H1 (cell line): ENCODE measurements at regions not wholly inside any gene's neighbourhood (a gene's known extent, or its start where the extent isn't known, plus 50 kb on each side); places are given as distances from the start of the nearest gene placed in this dataset.

Source experiments
- CTCF ChIA-PET: fragments of 300-600 bp; sonication (Branson Sonifier 250); formaldehyde crosslinking; loops from one replicate; lab custom pipeline; 2021; ENCODE audit not compliant: partially characterized antibody; lab: Charles Lee
- POLR2A ChIA-PET: fragments of 300-600 bp; sonication (Branson Sonifier 250); formaldehyde crosslinking; loops from one replicate; lab custom pipeline; 2021; ENCODE audit warnings: inconsistent platforms; ENCODE audit not compliant: partially characterized antibody; lab: Charles Lee
- DNase-seq, 2 experiments: peaks; one replicate each; pipeline versions ENCODE4 v3.0.0 to v3.0.0-alpha.2; 2010 to 2022; ENCODE audit warnings: low spot score in 2 of 2, low read depth in 1 of 2, mixed read lengths in 1 of 2
- FAIRE-seq: peaks from 2 replicates; lab custom pipeline; 2011; peaks lifted over from hg19 to GRCh38; lab: Jason Lieb, UNC
- H2AFZ ChIP-seq: 2 replicates; pipeline ENCODE4 v1.8.1; 2012; ENCODE audit warnings: low read length, inconsistent platforms
- H2AK5ac ChIP-seq: 2 replicates; pipeline ENCODE4 v1.6.1; 2013; ENCODE audit warnings: low read depth, low read length
- H2BK120ac ChIP-seq: replicated peaks from 2 replicates; pipeline ENCODE3; 2013; ENCODE audit warnings: low read depth, low read length, inconsistent platforms
- H2BK12ac ChIP-seq: 2 replicates; pipeline ENCODE4 v1.6.1; 2013; ENCODE audit warnings: low read depth, low read length
- H2BK15ac ChIP-seq: 2 replicates; pipeline ENCODE4 v1.6.1; 2013; ENCODE audit warnings: low read length
- H2BK20ac ChIP-seq: 2 replicates; pipeline ENCODE4 v1.6.1; 2013; ENCODE audit warnings: low read length
- H2BK5ac ChIP-seq: 2 replicates; pipeline ENCODE4 v1.6.1; 2013; ENCODE audit warnings: low read depth, low read length
- H3K14ac ChIP-seq: 2 replicates; pipeline ENCODE4 v1.6.1; 2013; ENCODE audit warnings: inconsistent platforms; ENCODE audit not compliant: insufficient read length
- H3K18ac ChIP-seq: 2 replicates; pipeline ENCODE4 v1.6.1; 2013; ENCODE audit warnings: low read length; ENCODE audit errors: extremely low read depth
- H3K23ac ChIP-seq: 2 replicates; pipeline ENCODE4 v1.6.1; 2013; ENCODE audit warnings: inconsistent platforms; ENCODE audit not compliant: insufficient read length
- H3K23me2 ChIP-seq: 2 replicates; pipeline ENCODE4 v1.6.1; 2013; ENCODE audit warnings: low read depth, low read length
- H3K27ac ChIP-seq: 2 replicates; pipeline ENCODE4 v1.6.1; 2011; ENCODE audit warnings: low read depth, low read length, inconsistent platforms
- H3K27me3 ChIP-seq, 4 experiments: replicated peaks in 1 of 4; 1 replicate in 1 of 4; 2 replicates in 3 of 4; pipeline versions ENCODE4 v1.6.1 to v1.8.1; 2011 to 2013; ENCODE audit warnings: low read length in 3 of 4, mild to moderate bottlenecking in 3 of 4, inconsistent platforms in 2 of 4, mixed read lengths in 2 of 4, moderate library complexity in 1 of 4; ENCODE audit not compliant: control insufficient read depth in 3 of 4, insufficient read depth in 3 of 4; ENCODE audit errors: extremely low read depth in 1 of 4
- H3K36me3 ChIP-seq, 4 experiments: 2 replicates each; pipeline versions ENCODE4 v1.6.1 to v1.8.1; 2011 to 2013; ENCODE audit warnings: mild to moderate bottlenecking in 4 of 4, low read length in 3 of 4, moderate library complexity in 2 of 4, control low read depth in 1 of 4, inconsistent platforms in 1 of 4; ENCODE audit not compliant: insufficient read depth in 4 of 4, control insufficient read depth in 2 of 4
- H3K4ac ChIP-seq: replicated peaks from 2 replicates; pipeline ENCODE3; 2013; ENCODE audit warnings: low read length, low read depth, mixed read lengths, inconsistent platforms; ENCODE audit not compliant: insufficient read length
- H3K4me1 ChIP-seq, 4 experiments: replicated peaks in 1 of 4; 1 replicate in 1 of 4; 2 replicates in 3 of 4; pipeline versions ENCODE4 v1.6.1 to v1.8.1; 2011 to 2013; ENCODE audit warnings: low read length in 3 of 4, inconsistent platforms in 2 of 4, mixed read lengths in 1 of 4; ENCODE audit not compliant: insufficient read depth in 4 of 4, control insufficient read depth in 3 of 4
- H3K4me2 ChIP-seq, 2 experiments: 2 replicates each; pipeline versions ENCODE4 v1.6.1 to v1.8.1; 2011 to 2013; ENCODE audit warnings: low read depth in 2 of 2, low read length in 2 of 2, control low read depth in 1 of 2, inconsistent platforms in 1 of 2, mild to moderate bottlenecking in 1 of 2; ENCODE audit not compliant: insufficient read depth in 1 of 2
- H3K4me3 ChIP-seq, 4 experiments: fragments of 200-600, 300-600 bp in 1 of 4; sonication (generic), shearing (Covaris generic), sonication (Bioruptor Twin) in 1 of 4; 2 replicates each; pipeline versions ENCODE4 v1.5.1 to v1.8.1; 2011 to 2016; ENCODE audit warnings: low read length in 4 of 4, low read depth in 3 of 4, control low read depth in 2 of 4, inconsistent platforms in 2 of 4, mild to moderate bottlenecking in 2 of 4, mixed read lengths in 1 of 4, moderate library complexity in 1 of 4; ENCODE audit not compliant: insufficient read depth in 2 of 4; ENCODE audit errors: extremely low read depth in 1 of 4
- H3K56ac ChIP-seq: replicated peaks from 2 replicates; pipeline ENCODE3; 2013; ENCODE audit warnings: low read depth, mild to moderate bottlenecking, mixed read lengths, low read length, inconsistent platforms; ENCODE audit not compliant: insufficient read length
- H3K79me1 ChIP-seq: 2 replicates; pipeline ENCODE4 v1.6.1; 2013; ENCODE audit warnings: low read depth, low read length, control low read depth
- H3K79me2 ChIP-seq, 2 experiments: 2 replicates each; pipeline versions ENCODE4 v1.6.1 to v1.8.1; 2012 to 2013; ENCODE audit warnings: low read length in 2 of 2, mild to moderate bottlenecking in 2 of 2, inconsistent platforms in 1 of 2; ENCODE audit not compliant: insufficient read depth in 2 of 2, control insufficient read depth in 1 of 2
- H3K9ac ChIP-seq, 4 experiments: replicated peaks in 1 of 4; 1 replicate in 1 of 4; 2 replicates in 3 of 4; pipeline versions ENCODE4 v1.6.1 to v1.8.1; 2011 to 2013; ENCODE audit warnings: low read depth in 3 of 4, low read length in 3 of 4, control low read depth in 2 of 4, mild to moderate bottlenecking in 2 of 4, moderate library complexity in 2 of 4, inconsistent platforms in 1 of 4; ENCODE audit errors: extremely low read depth in 1 of 4
- H3K9me3 ChIP-seq, 2 experiments: 2 replicates each; pipeline versions ENCODE4 v1.6.1 to v1.8.1; 2012 to 2013; ENCODE audit warnings: mild to moderate bottlenecking in 2 of 2, moderate library complexity in 2 of 2, control low read depth in 1 of 2, inconsistent platforms in 1 of 2, low read depth in 1 of 2, low read length in 1 of 2, mixed read lengths in 1 of 2; ENCODE audit not compliant: insufficient read depth in 2 of 2
- H4K20me1 ChIP-seq, 2 experiments: replicated peaks in 1 of 2; 2 replicates each; pipeline versions ENCODE3 to v1.8.1; 2011 to 2013; ENCODE audit warnings: inconsistent platforms in 2 of 2, low read length in 2 of 2, mild to moderate bottlenecking in 1 of 2; ENCODE audit not compliant: insufficient read depth in 2 of 2, control insufficient read depth in 1 of 2
- H4K5ac ChIP-seq: 2 replicates; pipeline ENCODE4 v1.6.1; 2013; ENCODE audit warnings: low read length, low read depth, mixed read lengths, inconsistent platforms; ENCODE audit not compliant: insufficient read length
- H4K8ac ChIP-seq: 2 replicates; pipeline ENCODE4 v1.8.0; 2013; ENCODE audit warnings: mild to moderate bottlenecking, moderate library complexity, low read length, inconsistent platforms; ENCODE audit not compliant: insufficient read depth; ENCODE audit errors: extremely low read depth
- H4K91ac ChIP-seq: replicated peaks from 2 replicates; pipeline ENCODE3; 2013; ENCODE audit warnings: low read length, mixed read lengths, inconsistent platforms; ENCODE audit not compliant: insufficient read length
- POLR2A ChIP-seq, 2 experiments: IDR thresholded peaks; 1 replicate in 1 of 2; 2 replicates in 1 of 2; pipeline ENCODE4 v1.6.1; 2011; ENCODE audit warnings: low read depth in 2 of 2, low read length in 2 of 2, mild to moderate bottlenecking in 2 of 2; ENCODE audit errors: control extremely low read depth in 1 of 2
- RAD21 ChIP-seq, 2 experiments: IDR thresholded peaks in 1 of 2; conservative IDR thresholded peaks in 1 of 2; 2 replicates each; pipeline ENCODE4 v1.6.1; 2011; ENCODE audit warnings: low read depth in 2 of 2, low read length in 2 of 2, improper control_type of control experiment in 1 of 2, inconsistent platforms in 1 of 2, mild to moderate bottlenecking in 1 of 2, moderate library complexity in 1 of 2
- WGBS, 2 experiments: shearing (Covaris generic) in 1 of 2; methylation state at CpG; one replicate each; pipeline versions ENCODE4 v1.1.6 to v1.1.7; 2013 to 2015; ENCODE audit warnings: low lambda C conversion rate in 2 of 2, mixed read lengths in 2 of 2, inconsistent platforms in 1 of 2, low coverage in 1 of 2, missing lambda C conversion rate in 1 of 2; ENCODE audit not compliant: insufficient replicate concordance in 2 of 2, insufficient coverage in 1 of 2, insufficient read length in 1 of 2; ENCODE audit errors: extremely low coverage in 1 of 2, missing lambda C conversion rate in 1 of 2; 5-methylcytosine and 5-hydroxymethylcytosine counted together

GRCh38 chr3:147618691-147619090 lies 209.5 kb downstream of the ZIC1 start:
- no peak for FAIRE-seq
- H2AFZ ChIP-seq: no peak overlapping the region

More at GRCh38 chr3:147618691-147619090, 209.5 kb downstream of the ZIC1 start:
- ChIA-PET CTCF (interaction anchor here (0.7 to 2.0 kb wide), 7 partner anchors 16 to 234 kb away, joined by 3 to 7 read pairs (median 4); no protein-coding TSS in a partner anchor), POLR2A (no interaction called here)
- H2BK12ac ChIP-seq: no peak overlapping the region
- H3K9me3 ChIP-seq: no peaks in the 10 kb centered on the region
- TF ChIP-seq POLR2A (IDR thresholded peaks at IDR 0.05; ENCODE audit: control extremely low read depth in 1 of 2, low read depth in 2 of 2, low read length in 2 of 2) (no peak), RAD21 (IDR thresholded peaks at IDR 0.05 in 1 of 2, conservative IDR thresholded peaks at IDR 0.05 in 1 of 2; ENCODE audit: low read depth in 2 of 2, low read length in 2 of 2) (0 out of 4 replicates have a peak, but pooled peaks of 1 of the 2 experiments have one; percentile 4)
- H4K5ac ChIP-seq: no peak overlapping the region
- H3K4ac ChIP-seq: no peak overlapping the region
- H3K9ac ChIP-seq: no peak overlapping the region
- H2BK15ac ChIP-seq: no peak overlapping the region
- no peak overlapping the region for H2BK20ac ChIP-seq
- no peak overlapping the region for H2BK5ac ChIP-seq
- no peak overlapping the region for H3K18ac ChIP-seq
- H3K79me2 ChIP-seq: no peaks in the 10 kb centered on the region
- H4K91ac ChIP-seq: no peak overlapping the region
- no peaks in the 10 kb centered on the region for H4K20me1 ChIP-seq
- no peak for DNase-seq
- H3K23me2 ChIP-seq: 0 out of 2 replicates have a peak, but pooled peaks cover under 1% of the 10 kb centered on the region
- H4K8ac ChIP-seq: no peak overlapping the region
- no peak overlapping the region for H3K27ac ChIP-seq
- no peak overlapping the region for H3K4me3 ChIP-seq
- H3K4me2 ChIP-seq: no peak overlapping the region
- no peak overlapping the region for H2BK120ac ChIP-seq
- H3K14ac ChIP-seq: no peak overlapping the region
- no peak overlapping the region for H2AK5ac ChIP-seq
- no peaks in the 10 kb centered on the region for H3K79me1 ChIP-seq
- WGBS, 2 experiments: 63% methylated on average over 4 of the region's 4 CpGs; no CpG with 5 or more reads in 1 of the 2 experiments
- no peak overlapping the region for H3K23ac ChIP-seq
- no peaks in the 10 kb centered on the region for H3K27me3 ChIP-seq
- H3K56ac ChIP-seq: no peak overlapping the region
- no peaks in the 10 kb centered on the region for H3K36me3 ChIP-seq
- H3K4me1 ChIP-seq: peaks cover 0 to 3% (median 0%) of the 10 kb centered on the region in 4 experiments; a peak in 1 of 7 replicates
